ENCODE measurements at regions not wholly inside any gene's neighbourhood (a gene's known extent, or its start where the extent isn't known, plus 50 kb on each side); places are given as distances from the start of the nearest gene placed in this dataset.

GRCh38 chr12:131573631-131574394, 137.1 kb upstream of the SFSWAP start:
- TF ChIP-seq CTCF (IDR thresholded peaks at IDR 0.05) (no peak), POLR2A (IDR thresholded peaks at IDR 0.05) (no peak)

Measured in uterus (tissue), 2 donors.